ENCODE measurements at regions not wholly inside any gene's neighbourhood (a gene's known extent, or its start where the extent isn't known, plus 50 kb on each side); places are given as distances from the start of the nearest gene placed in this dataset.

DNA sequence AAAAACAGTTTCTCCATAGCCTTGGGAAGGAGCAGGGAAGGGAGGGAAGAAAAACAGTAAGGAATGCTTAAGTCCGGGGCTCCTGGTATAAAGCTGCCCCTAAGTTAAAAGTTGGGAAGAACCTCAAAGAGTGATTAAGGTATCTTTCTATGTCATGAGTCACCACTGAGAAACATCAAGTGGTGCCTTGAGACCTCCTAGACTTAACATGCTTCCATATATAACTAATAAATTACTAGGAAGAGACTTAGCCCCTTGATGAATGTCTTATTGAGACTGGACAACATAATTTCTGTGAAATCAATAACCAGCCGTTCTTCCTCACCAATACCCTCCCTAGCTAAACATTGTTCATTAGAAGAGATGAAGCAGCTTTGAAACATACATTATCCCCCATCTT, 121.8 kb upstream of the SLC44A3 start:
- H3K4ac ChIP-seq (ENCODE audit: low read depth, low read length), result peak overlapping the region; percentile 99; the same call in 1 of the 2 replicates
- peak overlapping the region; percentile 79 for H3K14ac ChIP-seq (replicated peaks; ENCODE audit: low read depth, low read length)
- peak overlapping the region; percentile 99 for H2BK120ac ChIP-seq (ENCODE audit: low read depth, low read length)
- in situ Hi-C loops (cut with MboI; ENCODE audit: low sequenced_read_pairs), result no loop called here
- H4K5ac ChIP-seq (ENCODE audit: low read depth, low read length), result peak overlapping the region; percentile 88; the same call in 1 of the 2 replicates
- TF ChIP-seq FOS (IDR thresholded peaks at IDR 0.05; ENCODE audit: low read depth, low read length) (peak; percentile 49), SMC3 (IDR thresholded peaks at IDR 0.05; ENCODE audit: low read depth, low read length) (no peak)
- H3K27me3 ChIP-seq (ENCODE audit: control insufficient read depth, insufficient read depth, low read length), result no peaks in the 10 kb centered on the region
- peaks cover 17% of the 10 kb centered on the region for H3K4me1 ChIP-seq (ENCODE audit: control insufficient read depth, insufficient read depth, low read length)
- peak overlapping the region; percentile 14; the same call in 1 of the 2 replicates for H3K9ac ChIP-seq (ENCODE audit: low read depth, low read length)
- WGBS, 2 experiments (ENCODE audit: extremely low coverage in 2 of 2, insufficient read length in 1 of 2), result 40% methylated on average over 1 of the region's 2 CpGs; no CpG with 5 or more reads in 1 of the 2 experiments
- no peak overlapping the region for H3K4me3 ChIP-seq (ENCODE audit: insufficient read depth, low read depth, low read length)
- H3K23ac ChIP-seq (ENCODE audit: low read depth, low read length), result peak overlapping the region; percentile 81; the same call in 1 of the 2 replicates
- peaks cover 16% of the 10 kb centered on the region for H3K9me1 ChIP-seq (ENCODE audit: insufficient read depth, low read length)
- H3K36me3 ChIP-seq (ENCODE audit: control insufficient read depth, insufficient read depth, low read length), result no peaks in the 10 kb centered on the region
- ChIA-PET CTCF (interaction anchor here (0.7 to 1.6 kb wide), 6 partner anchors 12 to 185 kb away, joined by 3 to 4 read pairs (median 3); no protein-coding TSS in a partner anchor), POLR2A (ENCODE audit: unreplicated experiment) (interaction anchor here (0.7 to 1.2 kb wide), 3 partner anchors 27 to 157 kb away, joined by 3 to 7 read pairs (median 3); partner anchors contain the start of gene F3)
- H2AK5ac ChIP-seq (ENCODE audit: low read depth, low read length), result peak overlapping the region; percentile 54; the same call in 1 of the 2 replicates
- H2BK5ac ChIP-seq (ENCODE audit: low read depth, low read length, poor library complexity, severe bottlenecking), result peak overlapping the region; percentile 97
- peak; percentile 39 for ATAC-seq (ENCODE audit: low read depth)
- H3K27ac ChIP-seq (ENCODE audit: insufficient read depth, low read length), result peak overlapping the region; percentile 60
- H2BK15ac ChIP-seq (ENCODE audit: low read depth, low read length), result peak overlapping the region; percentile 48; the same call in 2 of the 3 replicates
- H3K4me2 ChIP-seq (ENCODE audit: low read depth, low read length), result peak overlapping the region; percentile 36; the same call in 1 of the 2 replicates
- H3K9me3 ChIP-seq (ENCODE audit: control insufficient read depth, insufficient read depth, low read length), result no peaks in the 10 kb centered on the region
- H4K8ac ChIP-seq (ENCODE audit: low read depth in 2 of 2, low read length in 2 of 2), result peak overlapping the region; percentile 35 to 94
- intact Hi-C loops (cut with micrococcal nuclease), result no loop called here
- dilution Hi-C loops (cut with HindIII; ENCODE audit: low sequenced_read_pairs, unreplicated experiment), result no loop called here
- peak overlapping the region; percentile 98 for H2BK20ac ChIP-seq (ENCODE audit: low read depth, low read length)
- H4K91ac ChIP-seq (ENCODE audit: insufficient read depth, low read depth, low read length), result peak overlapping the region; percentile 88
- H2AK9ac ChIP-seq (replicated peaks; ENCODE audit: low read depth, low read length, poor library complexity), result no peak overlapping the region
- peak overlapping the region; percentile 88 for H3K56ac ChIP-seq (ENCODE audit: extremely low read depth, insufficient read depth, low read length)
- no peaks in the 10 kb centered on the region for H3K79me1 ChIP-seq (ENCODE audit: low read depth in 1 of 2, low read length in 2 of 2)
- peak; percentile 54 for DNase-seq
- peak overlapping the region; percentile 87 for H3K18ac ChIP-seq (ENCODE audit: low read depth, low read length)
- H4K20me1 ChIP-seq (ENCODE audit: insufficient read depth, low read length), result no peaks in the 10 kb centered on the region
- no peak overlapping the region for H2AFZ ChIP-seq (replicated peaks; ENCODE audit: low read length, poor library complexity)
- no TSS peak for BruUV-seq (replicated peaks)
